ENCODE measurements at regions not wholly inside any gene's neighbourhood (a gene's known extent, or its start where the extent isn't known, plus 50 kb on each side); places are given as distances from the start of the nearest gene placed in this dataset.

DNA sequence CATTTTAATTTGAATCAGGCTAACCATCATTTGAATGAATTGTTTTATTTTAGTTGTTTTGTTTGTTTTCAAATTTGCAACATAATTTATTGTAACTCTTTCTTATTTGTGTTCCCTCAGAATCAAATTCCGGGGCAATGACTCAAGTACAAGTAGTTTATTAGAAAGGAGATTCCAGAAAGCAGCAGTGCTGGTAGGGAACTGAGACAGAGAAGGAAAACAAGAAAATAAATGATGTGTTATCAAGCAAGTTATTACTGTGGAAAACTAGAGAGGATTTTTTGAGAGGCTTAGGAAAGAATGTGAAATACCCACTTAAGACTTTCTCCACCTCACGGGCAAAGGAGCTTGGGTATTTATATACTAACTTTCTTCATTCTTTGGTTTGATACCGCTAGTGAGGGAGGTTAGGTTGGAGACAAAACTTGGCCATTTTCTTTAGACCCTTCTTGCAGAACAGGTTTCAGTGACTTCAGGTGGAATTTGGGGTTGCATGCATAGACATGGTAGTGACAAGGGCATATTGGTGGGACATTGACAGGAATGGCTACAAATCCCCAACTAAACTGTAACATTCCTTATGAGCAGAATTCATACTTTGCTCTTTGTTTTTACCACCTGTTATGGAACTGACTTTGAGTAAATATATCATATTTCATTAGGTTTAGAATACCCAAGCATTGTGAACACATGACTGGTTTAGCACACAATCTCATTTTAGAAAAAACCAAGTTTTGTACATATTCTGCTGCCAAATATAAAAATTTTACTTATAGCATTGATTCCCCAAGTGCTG, 254.3 kb downstream of the ZBBX start:
- in situ Hi-C loops (cut with HindIII; ENCODE audit: low sequenced_read_pairs), result no loop called here
- TF ChIP-seq, protein P1, sequence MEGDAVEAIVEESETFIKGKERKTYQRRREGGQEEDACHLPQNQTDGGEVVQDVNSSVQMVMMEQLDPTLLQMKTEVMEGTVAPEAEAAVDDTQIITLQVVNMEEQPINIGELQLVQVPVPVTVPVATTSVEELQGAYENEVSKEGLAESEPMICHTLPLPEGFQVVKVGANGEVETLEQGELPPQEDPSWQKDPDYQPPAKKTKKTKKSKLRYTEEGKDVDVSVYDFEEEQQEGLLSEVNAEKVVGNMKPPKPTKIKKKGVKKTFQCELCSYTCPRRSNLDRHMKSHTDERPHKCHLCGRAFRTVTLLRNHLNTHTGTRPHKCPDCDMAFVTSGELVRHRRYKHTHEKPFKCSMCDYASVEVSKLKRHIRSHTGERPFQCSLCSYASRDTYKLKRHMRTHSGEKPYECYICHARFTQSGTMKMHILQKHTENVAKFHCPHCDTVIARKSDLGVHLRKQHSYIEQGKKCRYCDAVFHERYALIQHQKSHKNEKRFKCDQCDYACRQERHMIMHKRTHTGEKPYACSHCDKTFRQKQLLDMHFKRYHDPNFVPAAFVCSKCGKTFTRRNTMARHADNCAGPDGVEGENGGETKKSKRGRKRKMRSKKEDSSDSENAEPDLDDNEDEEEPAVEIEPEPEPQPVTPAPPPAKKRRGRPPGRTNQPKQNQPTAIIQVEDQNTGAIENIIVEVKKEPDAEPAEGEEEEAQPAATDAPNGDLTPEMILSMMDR (IDR thresholded peaks at IDR 0.05; ENCODE audit: low read depth, low read length, missing control alignments), result no peak
- H3K4me3 ChIP-seq (ENCODE audit: low read depth, low read length), result no peak overlapping the region
- DNase-seq (ENCODE audit: low read depth), result no peak

DNA sequence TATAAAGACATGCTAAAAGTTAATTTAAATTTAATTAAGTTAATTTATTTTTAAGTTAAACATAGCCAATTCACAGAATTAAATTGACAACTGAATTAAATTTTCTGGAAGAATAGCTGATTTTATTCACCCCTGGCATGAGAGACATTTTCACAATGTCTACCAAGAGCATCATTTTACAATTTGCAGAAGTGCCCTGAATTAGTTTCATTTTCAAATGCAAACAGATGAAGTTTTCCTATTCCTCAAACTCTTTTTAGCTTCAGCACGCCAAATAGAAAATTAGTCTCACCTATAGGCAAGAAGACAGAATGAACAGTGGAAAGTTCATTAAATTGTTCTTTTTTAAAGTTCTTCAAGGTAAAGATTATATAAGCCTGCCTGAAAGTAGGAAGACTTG, 259.3 kb downstream of the ZBBX start:
- in situ Hi-C loops (cut with HindIII; ENCODE audit: low sequenced_read_pairs), result no loop called here
- no peak for DNase-seq (ENCODE audit: low read depth)
- H3K4me3 ChIP-seq (ENCODE audit: low read depth, low read length), result no peak overlapping the region
- TF ChIP-seq, protein P1 (IDR thresholded peaks at IDR 0.05; ENCODE audit: low read depth, low read length, missing control alignments), result no peak

DNA sequence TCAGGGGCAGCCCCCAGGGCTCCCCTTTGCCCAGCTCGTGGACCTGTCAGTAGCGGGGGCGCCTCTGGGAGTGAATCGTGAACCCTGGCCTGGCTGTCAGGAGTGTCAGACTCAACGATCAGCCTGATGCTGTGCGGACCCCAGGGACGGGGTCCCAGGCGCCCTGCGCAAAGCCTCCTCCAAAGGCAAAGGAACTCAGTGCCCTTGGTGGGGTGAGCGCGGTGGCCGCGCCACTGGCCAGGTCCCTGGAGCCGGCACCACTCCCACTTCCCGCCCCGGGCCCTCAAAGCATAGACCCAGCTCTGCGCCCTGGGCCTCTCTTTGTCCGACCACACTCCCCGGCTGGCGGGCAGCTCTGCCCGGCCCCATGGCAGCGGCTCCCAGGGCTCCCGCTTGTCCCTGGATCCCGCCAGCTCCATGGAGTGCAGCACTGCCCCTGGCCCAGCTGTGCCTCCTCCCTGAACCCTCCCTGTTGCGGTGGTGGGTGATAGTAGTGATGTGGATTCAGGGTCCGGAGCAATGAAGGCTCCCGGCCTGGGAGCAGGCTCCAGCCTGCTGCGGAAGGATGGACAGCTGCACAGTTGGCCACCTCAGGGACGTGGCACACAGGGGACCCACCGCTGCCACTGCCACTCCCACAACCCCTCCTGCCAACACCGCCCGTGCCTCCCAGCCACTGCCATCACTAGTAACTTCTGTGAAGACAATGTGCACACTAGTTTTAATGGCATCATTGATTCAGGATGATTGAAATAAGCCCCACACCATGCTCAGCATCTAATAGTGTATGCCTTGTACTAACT, 263.8 kb downstream of the ZBBX start:
- H3K4me3 ChIP-seq (ENCODE audit: low read depth, low read length), result no peak overlapping the region
- TF ChIP-seq, protein P1 (IDR thresholded peaks at IDR 0.05; ENCODE audit: low read depth, low read length, missing control alignments), result no peak
- in situ Hi-C loops (cut with HindIII; ENCODE audit: low sequenced_read_pairs), result no loop called here
- DNase-seq (ENCODE audit: low read depth), result no peak

DNA sequence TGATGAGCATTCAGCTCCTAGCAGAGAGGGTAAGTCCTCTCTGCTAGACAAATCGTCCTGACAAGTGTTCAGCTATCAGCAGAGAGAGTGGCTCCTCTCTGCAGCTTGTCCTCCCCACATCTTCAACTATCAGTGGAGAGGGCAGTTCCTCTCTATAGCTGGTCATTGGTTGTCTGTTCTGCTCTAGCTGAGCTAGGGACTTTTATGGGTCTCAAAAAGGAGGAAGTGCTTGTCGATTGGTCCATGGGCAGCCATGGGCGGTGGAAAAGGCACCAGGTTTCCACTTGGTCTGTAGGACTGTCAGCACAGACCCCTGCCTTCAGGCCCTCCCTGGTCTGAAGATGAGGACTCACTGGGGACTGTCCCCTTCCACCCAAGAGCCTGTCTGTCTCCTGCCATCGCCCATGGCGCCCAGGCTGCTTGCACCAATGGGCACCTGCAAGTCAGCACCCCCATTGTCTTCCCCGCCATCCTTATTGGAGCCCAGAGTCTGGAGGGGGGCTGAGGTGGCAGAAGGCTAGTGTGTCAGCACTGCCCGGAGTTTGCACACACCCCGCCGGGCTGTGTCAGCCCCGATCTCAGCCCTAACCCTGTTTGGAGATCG, 264.7 kb downstream of the ZBBX start:
- no peak for DNase-seq (ENCODE audit: low read depth)
- no peak overlapping the region for H3K4me3 ChIP-seq (ENCODE audit: low read depth, low read length)
- in situ Hi-C loops (cut with HindIII; ENCODE audit: low sequenced_read_pairs), result no loop called here
- TF ChIP-seq, protein P1 (IDR thresholded peaks at IDR 0.05; ENCODE audit: low read depth, low read length, missing control alignments), result no peak

DNA sequence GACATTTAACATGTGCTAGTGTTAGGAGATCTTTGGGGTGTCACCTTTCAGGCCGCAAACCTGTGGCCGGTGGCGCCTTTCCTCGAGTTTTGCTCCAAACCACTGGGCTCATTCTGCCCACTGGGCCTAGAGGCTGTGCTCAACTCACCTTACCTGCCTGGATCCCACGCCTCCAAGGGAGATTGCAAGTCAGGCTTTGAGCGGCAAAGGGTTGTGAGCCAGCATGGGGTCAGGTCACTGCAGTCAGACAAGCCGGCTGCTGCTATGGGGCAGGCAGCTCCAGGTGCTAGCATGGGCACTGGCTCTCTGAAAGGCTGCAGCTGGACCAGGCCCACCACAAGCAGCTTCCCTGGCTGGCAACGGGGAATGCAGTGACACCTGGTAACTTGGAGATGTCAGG, 265.5 kb downstream of the ZBBX start:
- in situ Hi-C loops (cut with HindIII; ENCODE audit: low sequenced_read_pairs), result no loop called here
- TF ChIP-seq, protein P1 (IDR thresholded peaks at IDR 0.05; ENCODE audit: low read depth, low read length, missing control alignments), result no peak
- DNase-seq (ENCODE audit: low read depth), result no peak
- H3K4me3 ChIP-seq (ENCODE audit: low read depth, low read length), result no peak overlapping the region

DNA sequence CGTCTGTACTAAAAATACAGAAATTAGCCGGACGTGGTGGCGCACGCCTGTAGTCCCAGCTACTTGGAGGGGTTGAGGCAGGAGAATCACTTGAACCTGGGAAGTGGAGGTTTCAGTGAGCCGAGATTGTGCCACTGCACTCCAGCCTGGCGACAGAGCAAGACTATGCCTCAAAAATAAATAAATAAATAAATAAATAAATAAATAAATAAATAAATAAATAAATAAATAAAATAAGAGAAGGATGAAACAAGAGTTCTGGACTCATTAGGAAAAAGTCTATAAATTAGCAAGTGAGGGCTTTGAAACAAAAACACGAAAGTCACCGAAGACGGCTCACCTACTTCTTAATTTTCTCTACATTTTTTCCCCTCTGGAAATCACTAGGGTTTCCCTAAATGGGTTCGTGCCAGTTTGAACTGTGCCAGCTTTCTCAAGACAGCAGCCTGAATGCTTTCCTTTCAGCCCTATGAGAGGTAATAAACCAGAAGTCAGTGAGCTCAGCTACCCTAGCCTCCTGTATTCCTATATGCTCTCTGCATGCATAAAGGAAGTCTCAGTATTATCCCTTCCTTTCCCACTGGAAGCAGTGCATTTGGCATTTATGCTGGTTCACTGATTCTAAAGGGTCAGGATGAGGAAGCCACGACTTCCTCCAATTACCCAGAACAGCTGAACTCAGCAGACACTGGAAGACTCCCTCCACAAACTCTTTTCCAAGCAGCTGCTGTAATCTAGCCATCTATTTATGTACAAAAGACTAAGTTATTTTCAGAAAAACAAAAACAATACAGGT, 266.9 kb downstream of the ZBBX start:
- no peak overlapping the region for H3K4me3 ChIP-seq (ENCODE audit: low read depth, low read length)
- no peak for DNase-seq (ENCODE audit: low read depth)
- in situ Hi-C loops (cut with HindIII; ENCODE audit: low sequenced_read_pairs), result no loop called here
- TF ChIP-seq, protein P1 (IDR thresholded peaks at IDR 0.05; ENCODE audit: low read depth, low read length, missing control alignments), result no peak
